Sigmoid colon (tissue), 4 donors: ENCODE measurements at regions not wholly inside any gene's neighbourhood (a gene's known extent, or its start where the extent isn't known, plus 50 kb on each side); places are given as distances from the start of the nearest gene placed in this dataset.
"Not testable (repeated sequence)": the region's sequence is repeated elsewhere in the genome, so short reads cannot be mapped to it uniquely, and the experiment has no call there.

Source experiments
- EP300 ChIP-seq, 4 donors: sonication (generic); formaldehyde crosslinking; IDR thresholded peaks; one replicate each; pipeline ENCODE4 v1.6.1; 2017; ENCODE audit warnings: antibody characterized with exemption in 4 of 4
- POLR2A ChIP-seq, 2 donors: fragments of 450-650 bp; IDR thresholded peaks; one replicate each; pipeline ENCODE4 v1.6.1; 2016; ENCODE audit warnings: antibody characterized with exemption in 2 of 2, mild to moderate bottlenecking in 2 of 2, moderate library complexity in 2 of 2
- TF ChIP-seq, protein P1 (sequence below), 4 experiments: fragments of 450-650 bp in 3 of 4; fragments of 200-600 bp in 1 of 4; IDR thresholded peaks; one replicate each; pipeline ENCODE4 v1.5.1; 2016 to 2019; ENCODE audit warnings: antibody characterized with exemption in 4 of 4, mild to moderate bottlenecking in 3 of 4, moderate library complexity in 2 of 4

DNA sequence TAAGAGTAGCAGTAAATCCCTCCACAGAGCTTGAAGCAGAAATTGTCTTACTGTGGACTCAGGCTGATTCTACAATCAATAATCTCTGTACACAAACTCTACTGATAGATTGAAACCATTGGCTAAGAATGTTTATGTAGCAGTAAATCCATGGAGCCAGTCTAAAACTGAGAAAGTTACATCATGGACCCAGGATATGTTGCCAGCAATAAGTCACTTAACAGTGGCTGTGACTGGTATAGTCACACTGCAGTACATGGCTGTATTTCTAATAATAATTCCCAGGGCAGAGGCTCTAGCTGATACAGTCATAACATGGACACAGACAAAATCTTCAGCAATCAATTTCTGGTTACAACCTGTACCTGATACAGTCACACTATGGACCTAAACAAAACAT, 262.8 kb downstream of the TSPY2 start:
- TF ChIP-seq, protein P1, sequence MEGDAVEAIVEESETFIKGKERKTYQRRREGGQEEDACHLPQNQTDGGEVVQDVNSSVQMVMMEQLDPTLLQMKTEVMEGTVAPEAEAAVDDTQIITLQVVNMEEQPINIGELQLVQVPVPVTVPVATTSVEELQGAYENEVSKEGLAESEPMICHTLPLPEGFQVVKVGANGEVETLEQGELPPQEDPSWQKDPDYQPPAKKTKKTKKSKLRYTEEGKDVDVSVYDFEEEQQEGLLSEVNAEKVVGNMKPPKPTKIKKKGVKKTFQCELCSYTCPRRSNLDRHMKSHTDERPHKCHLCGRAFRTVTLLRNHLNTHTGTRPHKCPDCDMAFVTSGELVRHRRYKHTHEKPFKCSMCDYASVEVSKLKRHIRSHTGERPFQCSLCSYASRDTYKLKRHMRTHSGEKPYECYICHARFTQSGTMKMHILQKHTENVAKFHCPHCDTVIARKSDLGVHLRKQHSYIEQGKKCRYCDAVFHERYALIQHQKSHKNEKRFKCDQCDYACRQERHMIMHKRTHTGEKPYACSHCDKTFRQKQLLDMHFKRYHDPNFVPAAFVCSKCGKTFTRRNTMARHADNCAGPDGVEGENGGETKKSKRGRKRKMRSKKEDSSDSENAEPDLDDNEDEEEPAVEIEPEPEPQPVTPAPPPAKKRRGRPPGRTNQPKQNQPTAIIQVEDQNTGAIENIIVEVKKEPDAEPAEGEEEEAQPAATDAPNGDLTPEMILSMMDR (IDR thresholded peaks at IDR 0.05) = not testable (repeated sequence)
- TF ChIP-seq EP300, POLR2A (IDR thresholded peaks at IDR 0.05): not testable (repeated sequence)
